ENCODE measurements at regions not wholly inside any gene's neighbourhood (a gene's known extent, or its start where the extent isn't known, plus 50 kb on each side); places are given as distances from the start of the nearest gene placed in this dataset.
A peak's percentile ranks its signal among the peaks of the same experiment; 100 is the strongest.

DNA sequence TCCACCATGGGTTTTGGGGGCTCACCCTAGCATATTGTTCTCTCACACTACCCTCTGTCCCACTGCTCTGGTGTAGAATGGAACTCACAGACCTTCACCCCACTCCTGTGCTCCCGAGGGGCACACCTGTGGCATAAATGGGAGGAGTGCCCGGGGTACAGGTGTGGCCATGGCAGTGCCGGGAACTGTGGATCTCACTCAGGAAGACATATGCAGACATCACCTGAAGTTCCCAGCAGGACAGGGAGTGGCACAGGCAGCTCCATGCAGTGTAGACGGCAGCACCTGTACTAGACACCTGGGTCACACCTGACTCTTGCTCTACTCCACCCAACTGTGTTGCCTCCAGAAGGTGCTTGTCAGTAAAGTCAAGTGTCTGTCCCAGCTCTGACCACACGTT is 57.6 kb upstream of the MRPS22 start:
- no peak for DNase-seq (ENCODE audit: low read depth, low spot score)
- ChIA-PET POLR2A (no interaction called here), CTCF (no interaction called here)
- Histone ChIP-seq H3K27me3 (ENCODE audit: control insufficient read depth, insufficient read depth, low read length) (no peaks in the 10 kb centered on the region), H3K4me3 (ENCODE audit: low read depth, low read length) (no peak overlapping the region), H3K27ac (ENCODE audit: low read depth, low read length) (no peak overlapping the region), H3K9me3 (ENCODE audit: control insufficient read depth, insufficient read depth, low read length) (no peaks in the 10 kb centered on the region)
- no peak for TF ChIP-seq CTCF (IDR thresholded peaks at IDR 0.05; ENCODE audit: low read depth, low read length)

DNA sequence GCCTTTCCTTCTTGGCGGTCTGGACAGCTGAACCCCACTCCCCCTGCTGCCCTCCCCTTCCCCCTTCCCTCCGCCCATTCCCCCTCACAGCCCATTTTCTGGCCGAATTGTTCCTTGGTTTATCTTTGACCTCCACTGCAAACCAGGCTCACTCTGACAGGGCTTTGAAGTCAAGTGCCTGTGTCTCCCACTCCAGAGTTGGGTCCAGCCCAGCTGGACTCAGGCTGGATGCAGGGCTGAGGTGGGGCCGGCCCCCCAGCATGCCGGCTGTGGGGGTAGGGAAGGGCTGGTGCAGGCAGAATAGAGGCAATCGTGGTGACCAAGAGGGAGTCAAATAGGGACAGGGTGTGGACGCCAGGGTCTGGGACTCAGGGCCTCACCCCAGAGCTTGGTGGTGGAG is 57.0 kb upstream of the MRPS22 start:
- DNase-seq (ENCODE audit: low read depth, low spot score): no peak
- no peak for TF ChIP-seq CTCF (IDR thresholded peaks at IDR 0.05; ENCODE audit: low read depth, low read length)
- POLR2A ChIA-PET: no interaction called here
- CTCF ChIA-PET: interaction anchor here (0.6 kb wide), 1 partner anchor 1056 kb away, joined by 3 read pairs; no protein-coding TSS in a partner anchor
- H3K9me3 ChIP-seq (ENCODE audit: control insufficient read depth, insufficient read depth, low read length): no peaks in the 10 kb centered on the region
- no peaks in the 10 kb centered on the region for H3K27me3 ChIP-seq (ENCODE audit: control insufficient read depth, insufficient read depth, low read length)
- no peak overlapping the region for H3K27ac ChIP-seq (ENCODE audit: low read depth, low read length)
- H3K4me3 ChIP-seq (ENCODE audit: low read depth, low read length): no peak overlapping the region

DNA sequence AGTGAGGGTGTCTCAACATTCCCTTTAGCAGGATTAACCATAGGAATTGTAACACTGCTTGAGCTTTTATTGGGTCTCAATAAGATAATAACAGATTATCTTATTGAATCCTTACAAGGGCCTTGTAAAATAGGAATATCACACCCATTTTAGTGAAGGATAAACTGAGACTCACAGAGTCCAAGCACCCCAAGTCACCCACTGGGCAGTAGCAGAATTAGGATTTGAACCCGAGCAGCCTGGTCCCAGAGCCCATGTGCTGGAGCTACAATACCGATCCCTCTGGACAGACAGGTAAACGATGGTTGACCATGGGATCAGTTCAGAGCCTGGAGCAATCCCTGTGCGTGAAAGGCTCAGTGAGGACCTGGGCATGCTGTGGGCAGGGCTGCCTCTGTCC is 56.3 kb upstream of the MRPS22 start:
- ChIA-PET POLR2A (no interaction called here), CTCF (interaction anchor here (0.9 to 1.1 kb wide), 2 partner anchors 41 to 175 kb away, joined by 3 to 5 read pairs; no protein-coding TSS in a partner anchor)
- no peak for TF ChIP-seq CTCF (IDR thresholded peaks at IDR 0.05; ENCODE audit: low read depth, low read length)
- H3K9me3 ChIP-seq (ENCODE audit: control insufficient read depth, insufficient read depth, low read length): no peaks in the 10 kb centered on the region
- no peak for DNase-seq (ENCODE audit: low read depth, low spot score)
- H3K27me3 ChIP-seq (ENCODE audit: control insufficient read depth, insufficient read depth, low read length): no peaks in the 10 kb centered on the region
- H3K4me3 ChIP-seq (ENCODE audit: low read depth, low read length): no peak overlapping the region
- no peak overlapping the region for H3K27ac ChIP-seq (ENCODE audit: low read depth, low read length)

GRCh38 chr3:139288266-139288821 is 55.5 kb upstream of the MRPS22 start:
- H3K27ac ChIP-seq (ENCODE audit: low read depth, low read length): no peak overlapping the region
- no peaks in the 10 kb centered on the region for H3K9me3 ChIP-seq (ENCODE audit: control insufficient read depth, insufficient read depth, low read length)
- ChIA-PET CTCF (interaction anchor here (1.1 to 1.4 kb wide), 3 partner anchors 11 to 176 kb away, joined by 4 to 5 read pairs (median 5); no protein-coding TSS in a partner anchor), POLR2A (no interaction called here)
- no peaks in the 10 kb centered on the region for H3K27me3 ChIP-seq (ENCODE audit: control insufficient read depth, insufficient read depth, low read length)
- peak; percentile 29; the same call in 1 of the 2 replicates for TF ChIP-seq CTCF (IDR thresholded peaks at IDR 0.05; ENCODE audit: low read depth, low read length)
- no peak for DNase-seq (ENCODE audit: low read depth, low spot score)
- H3K4me3 ChIP-seq (ENCODE audit: low read depth, low read length): no peak overlapping the region

- Histone ChIP-seq H3K9me3 (ENCODE audit: control insufficient read depth, insufficient read depth, low read length) (no peaks in the 10 kb centered on the region), H3K4me3 (ENCODE audit: low read depth, low read length) (no peak overlapping the region), H3K27ac (ENCODE audit: low read depth, low read length) (no peak overlapping the region), H3K27me3 (ENCODE audit: control insufficient read depth, insufficient read depth, low read length) (no peaks in the 10 kb centered on the region)
- POLR2A ChIA-PET: no interaction called here
- CTCF ChIA-PET: interaction anchor here (1.4 kb wide), 1 partner anchor 9 kb away, joined by 4 read pairs; no protein-coding TSS in a partner anchor
- no peak for TF ChIP-seq CTCF (IDR thresholded peaks at IDR 0.05; ENCODE audit: low read depth, low read length)
- DNase-seq (ENCODE audit: low read depth, low spot score): no peak
Measured at GRCh38 chr3:139289860-139290524, 53.8 kb upstream of the MRPS22 start.

Measured in AG04450 (cell line).